Activated naive CD4-positive, alpha-beta T cell treated with Interleukin-2 at 50 U/mL for 16 hours (primary cell): ENCODE measurements at regions not wholly inside any gene's neighbourhood (a gene's known extent, or its start where the extent isn't known, plus 50 kb on each side); places are given as distances from the start of the nearest gene placed in this dataset.
A peak's percentile ranks its signal among the peaks of the same experiment; 100 is the strongest.
"Not testable (repeated sequence)": the region's sequence is repeated elsewhere in the genome, so short reads cannot be mapped to it uniquely, and the experiment has no call there.

Source experiments
- DNase-seq: peaks from one replicate; pipeline ENCODE4 v3.0.0-alpha.2; 2020

DNA sequence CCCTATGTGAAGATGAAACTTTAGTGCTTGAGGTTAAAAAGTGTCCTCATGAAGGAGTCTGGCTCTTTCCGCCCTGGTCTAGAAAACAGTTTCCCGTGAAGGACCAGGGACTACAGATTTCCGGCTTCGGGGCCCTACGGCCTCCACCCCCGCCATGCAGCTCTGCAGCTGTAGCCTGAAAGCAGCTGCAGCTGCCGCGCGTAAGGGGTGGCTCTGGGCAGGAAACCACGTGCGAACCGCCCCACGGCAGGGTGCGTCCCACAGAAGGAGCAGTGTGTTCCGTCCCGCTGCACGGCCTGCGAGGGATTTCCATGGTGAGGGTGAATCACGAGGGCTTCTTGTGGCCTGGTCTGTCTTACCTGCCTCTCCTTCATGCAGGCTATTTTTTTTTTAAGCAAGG, 117.0 kb downstream of the ERMARD start:
- DNase-seq, result peak; percentile 39

DNA sequence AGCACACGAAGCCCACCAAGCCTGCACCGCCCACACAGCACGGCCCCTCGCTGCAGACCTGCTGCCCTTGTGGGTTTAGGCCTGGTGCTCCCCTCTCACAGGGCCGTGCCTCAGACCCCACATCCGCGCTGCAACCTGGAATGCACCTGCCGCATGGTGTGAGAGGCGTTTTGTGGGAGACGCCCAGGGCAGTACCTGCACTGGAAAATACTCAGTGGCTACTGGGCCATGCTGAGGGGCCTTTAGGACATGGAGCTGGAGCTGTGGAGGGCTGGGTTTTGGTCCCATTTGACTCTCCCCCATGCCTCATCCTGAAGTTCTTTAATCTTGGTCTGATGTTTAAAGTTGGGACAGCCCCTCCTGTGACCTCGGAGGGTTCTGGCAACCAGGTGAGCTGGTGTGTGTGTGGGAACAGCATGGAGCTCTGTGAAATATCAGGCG, 116.3 kb downstream of the ERMARD start:
- no peak for DNase-seq

DNA sequence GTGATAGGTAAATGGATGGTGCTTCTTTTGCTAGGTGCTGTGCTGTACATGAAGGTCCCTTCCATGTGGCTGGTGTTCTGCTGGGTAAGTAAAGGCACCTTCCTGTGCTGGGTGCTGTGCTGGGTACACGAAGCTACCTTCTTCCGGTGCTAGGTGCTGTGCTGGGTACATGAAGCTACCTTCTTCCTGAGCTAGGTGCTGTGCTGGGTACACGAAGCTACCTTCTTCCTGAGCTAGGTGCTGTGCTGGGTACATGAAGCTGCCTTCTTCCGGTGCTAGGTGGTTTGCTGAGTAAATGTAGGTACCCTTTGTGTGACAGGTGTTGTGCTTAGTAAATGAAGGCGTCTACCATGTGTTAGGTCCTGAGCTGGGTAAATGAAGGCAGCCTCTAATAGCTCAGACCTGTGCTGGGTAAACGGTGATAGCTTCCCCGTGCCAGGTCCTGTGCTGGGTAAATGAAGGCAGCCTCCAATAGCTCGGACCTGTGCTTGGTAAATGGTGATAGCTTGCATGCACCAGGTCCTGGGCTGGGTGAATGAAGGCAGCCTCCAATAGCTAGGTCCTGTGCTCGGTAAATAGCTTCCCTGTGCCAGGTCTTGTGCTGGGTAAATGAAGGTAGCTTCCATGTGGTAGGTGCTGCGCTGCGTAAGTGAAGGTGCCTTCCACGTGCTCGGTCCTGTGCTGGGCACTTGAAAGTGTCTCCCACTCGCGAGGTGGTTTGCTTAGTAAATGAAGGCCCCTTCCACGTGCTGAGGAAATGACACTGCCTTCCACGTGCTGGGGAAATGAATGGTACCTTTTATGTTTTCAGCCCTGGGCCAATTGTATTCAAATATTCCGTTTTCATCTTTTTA, 115.5 kb downstream of the ERMARD start:
- DNase-seq, result no peak

DNA sequence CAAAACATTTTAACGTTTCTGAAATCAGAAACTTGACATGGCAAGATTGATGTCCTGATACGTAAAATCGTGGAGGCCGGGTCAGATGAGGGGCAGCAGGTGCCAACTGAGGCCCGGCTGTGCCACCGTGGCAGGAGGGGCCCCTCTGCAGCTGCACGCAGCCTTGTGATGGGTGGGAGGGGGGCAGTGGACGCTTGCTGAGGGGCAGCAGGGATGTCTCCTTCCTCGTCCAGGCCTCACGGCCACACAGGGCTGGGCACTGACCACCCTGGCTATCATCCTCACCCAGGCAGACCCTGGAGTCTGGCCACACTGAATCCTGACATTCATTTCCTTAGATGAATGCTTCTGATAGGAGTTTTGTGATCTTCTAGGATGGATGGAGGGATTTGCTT, 114.7 kb downstream of the ERMARD start:
- DNase-seq, result no peak

DNA sequence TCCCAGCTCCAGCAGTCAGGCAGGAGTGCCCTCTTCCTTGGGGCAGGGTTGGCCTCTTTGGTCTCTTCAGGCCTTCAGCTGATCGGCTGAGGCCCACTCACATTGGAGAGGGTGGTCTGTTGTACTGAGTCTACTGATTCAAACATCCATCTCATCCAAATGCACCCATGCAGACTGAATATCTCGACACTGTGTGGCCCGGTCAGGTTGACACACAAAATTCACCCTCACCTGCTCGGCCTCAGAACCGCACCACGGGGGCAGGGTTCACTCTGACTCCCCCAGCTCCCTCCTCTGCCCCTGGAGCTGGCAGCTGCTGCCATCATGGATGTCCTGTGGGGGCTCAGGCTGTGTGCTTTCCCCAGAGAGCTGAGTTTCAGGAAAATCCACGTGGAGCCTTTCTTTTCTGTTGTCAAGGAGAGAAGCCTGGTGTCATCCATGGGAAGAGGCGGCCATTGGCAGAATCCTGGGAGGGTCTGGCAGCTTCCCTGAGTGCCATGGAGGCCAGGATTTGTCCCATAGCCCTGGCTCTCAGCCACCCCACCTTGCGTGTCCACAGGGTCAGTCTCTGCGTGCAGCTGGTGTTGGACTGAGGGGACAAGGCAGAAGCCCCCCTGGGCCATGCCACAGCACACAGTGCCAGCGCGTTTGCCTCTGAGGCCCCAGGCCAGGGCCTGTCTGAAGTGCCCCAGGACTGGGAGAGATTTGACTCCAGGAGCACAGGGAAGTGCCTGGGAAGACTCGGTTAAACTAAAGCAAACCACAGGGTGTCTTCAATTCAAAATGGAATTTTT, 114.1 kb downstream of the ERMARD start:
- no peak for DNase-seq

DNA sequence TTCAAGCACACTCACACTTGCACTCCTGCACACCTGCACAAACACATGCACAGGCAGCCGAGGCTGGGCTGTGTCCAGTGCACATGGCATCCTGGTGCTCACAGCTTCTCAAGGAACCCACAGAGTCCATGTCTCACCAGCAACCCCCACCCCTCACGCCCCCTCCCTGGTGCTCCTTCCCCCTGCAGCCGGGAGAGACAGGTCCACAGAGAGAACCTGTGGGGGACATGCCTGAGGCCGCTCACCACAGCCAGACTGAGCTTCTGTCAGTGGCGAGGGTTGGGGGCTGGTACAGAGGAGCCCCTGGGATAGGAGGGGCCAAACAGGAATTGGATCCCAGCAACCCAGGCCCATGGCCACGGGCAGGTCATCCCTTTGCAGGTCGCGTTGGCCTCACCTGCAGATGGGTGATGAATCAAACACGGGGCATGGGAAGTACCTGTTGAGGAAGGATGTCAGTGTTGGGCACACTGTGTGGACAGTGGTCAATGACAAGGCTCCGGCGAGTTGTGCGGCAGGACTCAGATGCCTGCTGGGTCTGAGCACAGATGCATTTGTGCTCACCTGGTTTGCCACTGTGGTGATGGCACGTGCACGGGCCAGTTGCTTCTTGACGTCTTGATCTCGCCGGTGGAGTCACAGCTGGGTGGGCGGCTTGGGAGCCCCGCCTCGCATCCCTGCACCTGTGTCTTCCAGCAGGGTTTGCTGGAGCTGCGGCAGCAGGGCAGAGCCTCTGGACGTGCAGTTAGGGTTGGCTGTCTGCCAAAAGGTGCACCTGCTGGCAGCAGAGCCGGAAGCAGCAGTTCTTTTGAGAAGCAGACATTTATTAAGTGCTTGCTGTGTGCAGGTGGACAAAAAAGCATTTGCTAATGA, 113.0 kb downstream of the ERMARD start:
- DNase-seq, result no peak

DNA sequence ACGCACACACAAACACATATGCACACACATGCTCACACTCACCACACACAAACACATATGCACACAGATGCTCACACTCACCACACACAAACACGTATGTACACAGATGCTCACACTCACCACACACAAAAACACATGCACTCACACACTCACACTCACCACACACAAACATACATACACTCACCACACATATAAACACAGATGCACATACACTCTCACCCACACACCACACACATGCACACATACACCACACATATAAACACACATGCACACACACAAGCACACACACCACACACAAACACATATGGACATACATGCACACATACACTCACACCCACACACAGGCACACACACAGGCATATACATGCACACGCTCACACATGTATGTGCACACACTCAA, 112.3 kb downstream of the ERMARD start:
- no peak for DNase-seq

DNA sequence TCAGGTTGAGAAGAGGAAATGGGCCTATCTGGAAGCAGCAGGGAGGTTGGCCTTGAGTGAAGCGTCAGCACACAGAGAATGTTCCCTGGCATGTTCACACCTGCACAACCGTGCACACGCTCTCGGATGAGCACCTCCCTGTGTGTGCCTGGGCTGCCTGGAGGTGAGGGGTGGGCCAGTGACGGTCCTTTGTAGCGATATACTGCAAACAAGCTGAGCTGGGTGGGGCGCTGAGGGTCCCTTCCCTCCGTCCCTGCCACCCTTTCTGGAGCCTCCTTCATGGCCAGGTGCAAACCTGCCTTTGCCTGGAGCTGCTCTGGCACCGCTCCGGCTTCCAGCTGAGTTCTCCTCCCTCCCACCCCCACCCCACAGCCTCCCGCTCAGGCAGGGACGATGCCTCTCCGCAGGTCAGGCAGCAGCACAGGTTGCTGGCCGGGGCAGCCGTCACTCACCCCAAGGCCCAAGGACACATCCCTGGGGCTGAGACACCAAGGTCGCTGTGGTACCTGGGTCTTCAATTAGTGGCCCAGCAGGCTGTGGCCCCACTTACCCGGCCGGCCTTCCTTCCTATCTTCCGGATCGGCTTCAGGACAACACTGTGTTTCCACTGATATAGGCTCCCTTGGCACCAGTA, 111.6 kb downstream of the ERMARD start:
- no peak for DNase-seq

DNA sequence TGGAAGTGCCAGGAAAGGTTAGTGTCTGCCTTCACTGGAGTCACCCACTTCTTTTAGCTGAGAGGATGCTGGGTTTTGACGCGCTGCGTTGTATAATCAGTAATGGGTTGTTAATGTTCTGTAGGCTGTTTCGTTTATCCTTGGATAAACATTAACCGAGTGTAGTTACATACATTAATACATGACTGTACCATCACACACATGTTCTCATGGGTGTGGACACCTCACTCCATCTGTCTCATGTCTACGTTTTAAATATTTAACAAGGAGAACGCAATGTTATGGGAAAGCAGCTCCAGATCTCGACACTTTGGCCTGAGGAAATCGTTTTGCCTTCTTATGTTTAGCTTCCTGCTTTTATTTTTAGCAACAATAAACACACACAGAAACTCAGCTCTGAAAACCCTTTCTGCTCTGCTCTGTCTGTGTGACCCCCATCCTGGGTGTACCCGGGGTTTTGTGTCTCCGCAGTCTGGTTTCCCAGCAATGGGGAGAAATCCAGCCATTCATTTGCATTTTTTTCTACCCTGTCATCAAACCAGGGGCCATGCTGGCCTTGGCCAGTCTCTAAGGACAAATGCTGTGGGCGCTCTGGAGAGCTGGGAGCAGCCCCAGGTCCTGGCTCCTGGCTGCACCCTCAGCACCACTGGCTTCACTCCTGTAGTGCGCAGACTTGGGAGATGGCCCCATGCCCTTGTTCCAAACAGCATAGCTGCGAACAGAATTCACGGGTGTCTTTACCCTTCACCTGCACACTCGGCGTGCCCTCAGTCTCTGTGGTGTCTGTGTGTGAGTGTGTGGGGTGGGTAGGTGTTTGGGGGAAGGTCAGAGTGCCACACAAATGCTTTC, 110.8 kb downstream of the ERMARD start:
- DNase-seq, result no peak

DNA sequence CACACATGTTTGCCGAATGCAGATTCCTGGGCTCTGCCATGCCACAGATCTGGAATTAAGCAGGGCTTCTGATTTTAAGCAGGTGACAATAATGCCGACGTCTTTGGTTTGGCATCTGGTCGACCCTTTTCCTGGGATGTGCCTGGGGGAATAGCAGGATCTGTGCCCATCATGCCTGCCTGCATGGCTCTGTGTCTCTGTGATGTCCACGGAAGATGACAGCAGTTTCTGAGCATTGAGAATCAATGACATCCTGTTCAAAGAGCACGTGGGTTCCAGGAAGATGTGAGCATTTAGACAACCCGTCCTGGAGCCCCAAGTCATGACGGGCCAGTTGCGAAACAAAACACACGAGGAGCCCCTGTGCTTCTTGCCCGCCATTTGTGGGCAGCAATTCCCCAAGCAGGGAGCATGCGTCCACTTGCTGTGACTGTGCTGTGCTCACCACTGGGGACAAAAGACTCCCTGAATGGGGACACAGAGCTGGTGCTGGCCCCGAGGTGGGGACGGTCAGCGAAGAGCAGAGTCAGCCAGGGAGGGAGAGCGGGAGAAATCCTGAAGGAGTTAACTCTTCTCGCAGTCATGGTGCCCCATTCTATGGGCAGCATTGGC, 110.1 kb downstream of the ERMARD start:
- DNase-seq, result no peak

DNA sequence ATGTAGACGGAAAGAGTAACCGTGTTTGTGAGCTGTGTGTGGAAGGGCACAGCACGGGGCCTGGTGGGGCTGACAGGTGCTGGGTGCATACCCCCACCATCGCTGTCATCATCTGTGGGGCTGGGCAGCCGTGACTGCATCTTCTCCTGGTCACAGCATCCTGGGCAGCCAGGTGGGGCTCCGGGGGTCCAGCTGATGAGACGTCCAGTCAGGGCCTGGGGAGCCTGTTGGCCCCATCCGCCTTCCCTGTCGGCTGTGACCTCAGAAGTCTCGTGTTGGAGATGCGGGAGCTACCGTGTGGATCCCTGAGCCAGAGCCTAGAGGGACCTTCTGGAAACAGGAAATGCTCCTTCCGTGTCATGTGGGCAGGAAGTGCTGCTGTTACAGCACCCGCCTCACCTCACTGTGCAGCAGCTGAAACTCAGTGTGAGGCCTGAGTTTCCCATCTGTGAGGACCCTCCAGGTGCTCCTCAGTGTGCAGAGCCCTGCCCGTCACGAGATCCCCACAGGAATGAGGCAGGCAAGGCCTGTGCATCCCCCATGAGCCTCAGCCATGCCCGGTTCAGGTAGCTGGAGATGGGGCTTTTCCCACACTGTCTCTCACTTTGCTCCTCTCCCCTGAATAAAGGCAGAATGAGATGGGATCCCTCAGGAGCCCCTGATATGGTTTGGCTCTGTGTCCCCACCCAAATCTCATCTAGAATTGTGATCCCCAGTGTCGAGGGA, 108.7 kb downstream of the ERMARD start:
- DNase-seq, result no peak

DNA sequence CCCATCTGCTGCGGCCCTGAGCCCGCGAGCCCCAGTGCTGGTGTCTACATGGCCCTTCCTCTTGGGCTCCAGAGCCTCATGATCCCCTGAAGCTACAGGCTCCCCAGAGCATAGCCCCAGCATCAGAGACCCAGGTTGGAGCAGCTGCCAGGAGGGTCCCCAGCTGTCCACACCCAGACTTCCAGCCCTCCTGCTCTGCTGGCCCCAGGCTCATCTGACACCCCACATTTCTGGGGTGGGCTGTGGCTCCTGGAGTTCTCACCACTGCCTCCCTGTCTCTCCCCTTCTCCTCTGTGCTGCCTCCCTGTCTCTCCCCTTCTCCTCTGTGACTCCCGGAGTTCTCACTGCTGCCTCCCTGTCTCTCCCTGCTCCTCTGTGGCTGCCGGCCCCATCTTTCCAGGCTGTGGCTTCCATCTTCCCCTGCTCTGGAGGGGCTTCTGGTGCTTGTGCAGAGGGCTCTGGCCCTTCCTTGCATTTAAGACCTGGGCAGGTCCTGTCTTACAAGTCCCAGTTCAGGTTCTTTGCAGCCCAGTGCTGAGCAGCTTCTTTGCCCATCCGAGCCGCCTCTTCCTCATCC, 108.1 kb downstream of the ERMARD start:
- no peak for DNase-seq

DNA sequence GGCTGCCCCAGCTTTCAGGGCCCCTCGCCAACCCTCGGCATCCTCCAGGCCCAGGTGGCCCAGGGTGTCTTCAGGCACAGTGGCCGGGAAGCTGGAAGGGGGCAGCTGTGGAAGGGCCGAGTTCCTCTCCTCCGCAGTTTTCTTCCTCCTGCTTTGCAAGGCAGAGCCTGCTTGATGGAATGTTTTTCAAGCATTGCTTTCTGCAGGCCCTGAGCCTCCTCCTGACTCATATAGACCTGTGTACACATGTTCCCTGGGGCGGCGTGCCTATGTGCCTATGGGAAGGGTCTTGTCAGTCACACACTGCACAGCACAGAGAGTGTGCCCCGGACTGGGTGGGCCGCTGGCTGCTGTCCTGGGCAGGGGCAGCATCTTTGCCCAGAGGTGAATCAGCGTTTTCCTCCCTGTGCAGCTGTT, 107.5 kb downstream of the ERMARD start:
- DNase-seq, result no peak

DNA sequence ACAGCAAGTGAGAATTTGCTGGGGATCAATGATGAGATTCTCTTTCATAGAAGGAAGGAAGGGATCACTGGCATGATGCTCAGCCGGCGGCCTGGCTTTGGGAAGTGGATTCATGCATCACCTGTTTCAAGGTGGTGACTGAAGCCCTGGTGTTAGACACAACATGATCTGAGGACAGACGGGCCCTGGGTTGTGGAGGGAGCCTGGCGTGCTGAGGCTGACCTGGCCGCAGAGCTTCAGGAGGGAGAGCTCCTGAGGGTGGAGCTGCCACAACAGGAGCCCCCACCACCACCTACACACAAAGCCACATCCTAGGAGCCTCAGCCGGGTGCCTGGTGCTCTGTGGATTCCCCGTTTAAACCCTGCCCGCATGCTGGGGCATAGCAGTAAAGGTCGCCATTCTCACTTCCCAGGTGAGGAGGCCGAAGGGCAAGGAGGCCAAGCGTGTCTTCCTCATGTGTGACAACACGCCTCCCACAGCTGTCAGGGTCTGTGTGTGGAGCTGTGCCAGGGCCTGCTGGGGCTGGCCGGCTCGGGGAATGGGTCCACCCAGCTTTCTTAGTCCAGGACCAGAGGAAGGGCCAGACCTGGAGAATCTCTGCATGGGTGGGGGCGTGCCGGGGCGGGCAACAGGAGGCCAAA, 107.0 kb downstream of the ERMARD start:
- no peak for DNase-seq

DNA sequence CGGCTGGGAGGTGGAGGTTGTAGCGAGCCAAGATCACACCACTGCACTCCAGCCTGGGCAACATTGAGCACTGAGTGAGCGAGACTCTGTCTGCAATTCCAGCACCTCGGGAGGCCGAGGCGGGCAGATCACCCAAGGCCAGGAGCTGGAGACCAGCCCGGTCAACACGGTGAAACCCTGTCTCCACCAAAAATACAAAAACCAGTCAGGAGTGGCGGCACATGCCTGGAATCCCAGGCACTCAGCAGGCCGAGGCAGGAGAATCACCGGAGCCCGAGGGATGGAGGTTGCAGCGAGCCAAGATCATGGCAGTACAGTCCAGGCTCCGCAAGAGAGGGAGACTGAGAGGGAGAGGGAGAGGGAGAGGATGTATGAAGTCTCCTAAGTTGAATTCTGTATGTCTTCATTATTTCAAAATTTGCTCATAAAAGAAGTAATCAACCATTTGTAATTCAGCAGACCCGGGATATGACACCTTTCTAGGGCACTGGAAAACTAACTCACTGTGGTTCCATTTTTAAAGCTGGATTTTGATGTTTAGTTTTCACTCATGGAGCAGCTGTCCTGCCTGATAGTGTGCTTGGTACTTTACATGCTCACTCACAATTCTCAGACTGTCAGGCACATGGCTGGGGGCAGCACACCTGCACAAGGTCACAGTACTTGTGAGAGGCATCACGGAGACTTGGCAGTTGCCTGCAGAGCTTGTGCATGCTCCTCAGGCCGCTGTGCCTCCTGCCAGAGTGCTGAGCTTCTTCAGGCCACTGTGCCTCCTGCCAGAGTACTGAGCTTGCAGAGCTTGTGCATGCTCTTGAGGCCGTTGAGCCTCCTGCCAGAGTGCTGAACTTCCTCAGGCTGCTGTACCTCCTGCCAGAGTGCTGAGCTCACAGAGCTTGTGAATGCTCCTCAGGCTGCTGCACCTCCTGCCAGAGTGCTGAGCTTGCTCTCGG, 106.2 kb downstream of the ERMARD start:
- DNase-seq, result no peak

DNA sequence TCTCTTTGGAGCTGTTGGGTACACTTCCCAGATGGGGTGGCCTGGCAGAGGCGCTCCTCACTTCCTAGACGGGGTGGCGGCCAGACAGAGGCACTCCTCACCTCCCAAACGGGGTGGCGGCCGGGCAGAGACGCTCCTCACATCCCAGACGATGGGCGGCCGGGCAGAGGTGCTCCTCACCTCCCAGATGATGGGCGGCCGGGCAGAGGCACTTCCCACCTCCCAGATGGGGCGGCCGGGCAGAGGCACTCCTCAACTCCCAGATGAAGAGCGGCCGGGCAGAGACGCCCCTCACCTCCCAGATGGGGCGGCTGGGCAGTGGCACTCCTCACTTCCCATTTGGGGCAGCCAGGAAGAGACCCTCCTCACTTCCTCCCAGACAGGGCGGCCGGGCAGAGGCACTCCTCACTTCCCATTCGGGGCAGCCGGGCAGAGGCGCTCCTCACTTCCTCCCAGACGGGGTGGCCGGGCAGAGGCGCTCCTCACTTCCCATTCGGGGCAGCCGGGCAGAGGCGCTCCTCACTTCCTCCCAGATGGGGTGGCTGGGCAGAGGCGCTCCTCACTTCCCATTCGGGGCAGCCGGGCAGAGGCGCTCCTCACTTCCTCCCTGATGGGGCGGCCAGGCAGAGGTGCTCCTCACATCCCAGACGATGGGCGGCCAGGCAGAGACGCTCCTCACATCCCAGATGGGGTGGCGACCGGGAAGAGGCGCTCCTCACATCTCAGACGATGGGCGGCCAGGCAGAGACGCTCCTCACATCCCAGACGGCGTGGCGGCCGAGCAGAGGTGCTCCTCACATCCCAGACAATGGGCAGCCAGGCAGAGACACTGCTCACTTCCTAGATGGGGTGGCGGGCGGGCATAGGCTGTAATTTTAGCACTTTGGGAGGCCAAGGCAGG, 105.3 kb downstream of the ERMARD start:
- DNase-seq, result not testable (repeated sequence)

DNA sequence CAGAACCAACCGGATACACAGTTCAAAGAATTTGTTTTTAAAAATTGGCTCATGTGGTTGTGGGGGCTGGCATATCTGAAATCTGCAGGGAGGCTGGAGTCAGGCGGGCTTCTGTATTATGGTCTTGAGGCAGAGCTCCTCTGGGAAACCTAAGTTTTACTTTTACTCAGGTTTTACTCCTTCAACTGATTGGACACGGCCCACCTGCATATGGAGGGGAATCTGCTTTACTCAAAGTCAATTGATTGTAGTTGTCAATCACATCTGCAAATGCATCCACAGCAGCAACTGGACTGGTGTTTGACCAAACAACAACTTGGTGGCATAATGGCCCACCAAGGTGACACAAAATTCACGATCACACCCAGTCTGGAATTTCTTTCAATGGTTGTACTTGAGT, 103.4 kb downstream of the ERMARD start:
- DNase-seq, result no peak
